T-cell (primary cell): ENCODE measurements at regions not wholly inside any gene's neighbourhood (a gene's known extent, or its start where the extent isn't known, plus 50 kb on each side); places are given as distances from the start of the nearest gene placed in this dataset.

Experiments
- ATAC-seq, 4 experiments: fragments of 200-7000 bp in 3 of 4; fragments of 150-1000 bp in 1 of 4; cut with Tn5 transposase; replicated peaks in 1 of 4; 1 replicate in 3 of 4; 2 replicates in 1 of 4; pipeline ENCODE4 v1.10.0; 2021; ENCODE audit warnings: moderate library complexity in 3 of 4, mild to moderate bottlenecking in 2 of 4, moderate number of reproducible peaks in 1 of 4
- CTCF ChIA-PET, 2 donors: fragments of 300-600 bp; sonication (Branson Sonifier 250); formaldehyde crosslinking; loops; one replicate each; lab custom pipeline; 2022; ENCODE audit warnings: antibody characterized with exemption in 2 of 2; lab: Charles Lee
- POLR2A ChIA-PET, 2 donors: fragments of 300-600 bp; sonication (Branson Sonifier 250); formaldehyde crosslinking; loops; one replicate each; lab custom pipeline; 2022; ENCODE audit warnings: antibody characterized with exemption in 2 of 2; lab: Charles Lee
- DNase-seq, 35 experiments: peaks; one replicate each; pipeline versions ENCODE4 v3.0.0 to v3.0.0-alpha.2; 2013 to 2023
- H3K27ac ChIP-seq: one replicate; pipeline ENCODE4 v1.5.1; 2013; ENCODE audit warnings: low read length
- H3K27me3 ChIP-seq, 2 experiments: replicated peaks in 1 of 2; 1 replicate in 1 of 2; 2 replicates in 1 of 2; pipeline versions ENCODE4 v1.6.1 to v1.7.0; 2013; ENCODE audit warnings: low read length in 1 of 2, mixed read lengths in 1 of 2; ENCODE audit not compliant: control insufficient read depth in 2 of 2, insufficient read depth in 2 of 2; ENCODE audit errors: extremely low read depth in 1 of 2
- H3K36me3 ChIP-seq, 2 donors: 1 replicate in 1 of 2; 2 replicates in 1 of 2; pipeline versions ENCODE4 v1.6.1 to v1.7.0; 2013; ENCODE audit warnings: low read length in 1 of 2; ENCODE audit not compliant: control insufficient read depth in 2 of 2, insufficient read depth in 1 of 2; ENCODE audit errors: extremely low read depth in 1 of 2
- H3K4me1 ChIP-seq, 2 experiments: 1 replicate in 1 of 2; 2 replicates in 1 of 2; pipeline versions ENCODE4 v1.6.1 to v1.7.0; 2013; ENCODE audit warnings: low read length in 2 of 2, mixed read lengths in 1 of 2; ENCODE audit not compliant: insufficient read depth in 2 of 2, control insufficient read depth in 1 of 2; ENCODE audit errors: extremely low read depth in 1 of 2
- H3K4me3 ChIP-seq, 2 donors: 1 replicate in 1 of 2; 2 replicates in 1 of 2; pipeline versions ENCODE4 v1.5.1 to v1.7.0; 2013; ENCODE audit warnings: mild to moderate bottlenecking in 2 of 2, low read length in 1 of 2, moderate library complexity in 1 of 2; ENCODE audit not compliant: control insufficient read depth in 1 of 2; ENCODE audit errors: extremely low read depth in 1 of 2
- H3K9me3 ChIP-seq: 2 replicates; pipeline ENCODE4 v1.7.0; 2013
- H3K27ac Mint-ChIP-seq, 2 donors: one replicate each; pipeline ENCODE4 v1.8.0; 2020 to 2021; ENCODE audit warnings: mild to moderate bottlenecking in 2 of 2, mixed read lengths in 2 of 2
- H3K27me3 Mint-ChIP-seq, 2 donors: one replicate each; pipeline ENCODE4 v1.8.0; 2021 to 2022; ENCODE audit warnings: mixed read lengths in 2 of 2
- H3K36me3 Mint-ChIP-seq: one replicate; pipeline ENCODE4 v1.8.0; 2021; ENCODE audit warnings: mixed read lengths
- H3K4me1 Mint-ChIP-seq, 3 donors: one replicate each; pipeline ENCODE4 v1.8.0; 2020 to 2022; ENCODE audit warnings: mixed read lengths in 3 of 3, mild to moderate bottlenecking in 1 of 3
- H3K4me3 Mint-ChIP-seq, 3 donors: one replicate each; pipeline ENCODE4 v1.8.0; 2020 to 2022; ENCODE audit warnings: mild to moderate bottlenecking in 3 of 3, mixed read lengths in 3 of 3, moderate library complexity in 3 of 3
- H3K9me3 Mint-ChIP-seq, 3 donors: one replicate each; pipeline ENCODE4 v1.8.0; 2020 to 2022; ENCODE audit warnings: mixed read lengths in 3 of 3
- WGBS: methylation state at CpG from one replicate; pipeline ENCODE4 v1.1.5; 2013; ENCODE audit warnings: missing lambda C conversion rate; ENCODE audit not compliant: insufficient coverage; 5-methylcytosine and 5-hydroxymethylcytosine counted together

DNA sequence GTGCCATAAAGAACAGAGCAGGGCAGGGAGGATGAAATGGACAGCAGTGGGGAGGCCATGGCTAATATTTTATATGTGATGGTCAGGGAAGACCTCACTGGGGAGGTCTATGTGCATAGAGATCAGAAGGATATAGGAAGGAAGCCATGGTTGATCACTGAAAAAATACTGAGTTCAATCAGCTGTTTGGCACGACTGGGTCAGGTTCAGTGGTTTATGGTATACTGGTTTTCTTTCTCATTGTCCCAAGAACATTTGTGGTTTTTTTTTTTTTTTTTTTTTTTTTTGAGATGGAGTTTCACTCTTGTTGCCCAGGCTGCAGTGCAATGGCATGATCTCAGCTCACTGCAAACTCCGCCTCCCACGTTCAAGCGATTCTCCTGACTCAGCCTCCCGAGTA lies 78.3 kb upstream of the TIAM2 start:
- CTCF ChIA-PET, result interaction anchor here (0.7 to 1.1 kb wide), 4 partner anchors 11 to 1769 kb away, joined by 3 to 5 read pairs (median 4); no protein-coding TSS in a partner anchor
- no peaks in the 10 kb centered on the region for H3K9me3 Mint-ChIP-seq

DNA sequence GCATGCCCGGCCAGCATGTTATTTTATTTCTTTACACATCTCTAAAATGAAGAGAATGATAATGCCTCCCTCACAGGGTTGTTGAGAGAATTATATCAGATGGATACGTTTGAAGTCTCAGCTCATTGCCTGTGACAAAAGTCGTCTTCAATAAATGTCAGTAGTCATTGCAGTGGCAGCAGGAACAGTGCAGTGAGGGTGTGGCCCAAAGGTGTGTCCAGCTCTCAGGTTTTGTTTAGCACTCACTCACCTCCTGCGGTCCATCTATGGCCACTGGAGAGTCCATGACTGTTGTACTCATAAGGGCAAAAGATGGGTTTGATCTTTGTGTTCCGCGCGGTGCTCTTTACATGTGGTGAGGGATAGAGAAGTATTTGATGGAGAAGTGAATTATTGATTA lies 77.2 kb upstream of the TIAM2 start:
- ChIA-PET CTCF (interaction anchor here in 1 of 2 donors (0.6 kb wide), 1 partner anchor 9 kb away, joined by 3 read pairs; no protein-coding TSS in a partner anchor), POLR2A (interaction anchor here in 1 of 2 donors (0.5 kb wide), 1 partner anchor 501 kb away, joined by 4 read pairs; no protein-coding TSS in a partner anchor)
- 96% methylated on average over 6 of the region's 7 CpGs for WGBS
- H3K9me3 ChIP-seq, result no peaks in the 10 kb centered on the region
- H3K36me3 ChIP-seq, result no peaks in the 10 kb centered on the region
- H3K27ac ChIP-seq, result no peak overlapping the region
- Mint-ChIP-seq H3K36me3 (peaks cover 6% of the 10 kb centered on the region), H3K4me3 (no peak overlapping the region), H3K9me3 (no peaks in the 10 kb centered on the region), H3K27me3 (no peaks in the 10 kb centered on the region), H3K27ac (no peak overlapping the region), H3K4me1 (peaks cover 2 to 14% (median 6%) of the 10 kb centered on the region in 3 donors)
- no peaks in the 10 kb centered on the region for H3K27me3 ChIP-seq
- ATAC-seq, result no peak
- no peak for DNase-seq
- peaks cover 0 to 2% of the 10 kb centered on the region in 2 experiments for H3K4me1 ChIP-seq
- H3K4me3 ChIP-seq, result no peak overlapping the region

More for the DNA sequence above, 78.3 kb upstream of the TIAM2 start:
- Histone ChIP-seq H3K9me3 (no peaks in the 10 kb centered on the region), H3K4me3 (no peak overlapping the region), H3K36me3 (no peaks in the 10 kb centered on the region), H3K27me3 (no peaks in the 10 kb centered on the region), H3K4me1 (peaks cover 0 to 2% of the 10 kb centered on the region in 2 experiments), H3K27ac (no peak overlapping the region)
- Mint-ChIP-seq H3K4me1 (peaks cover 0 to 9% (median 4%) of the 10 kb centered on the region in 3 donors), H3K27me3 (no peaks in the 10 kb centered on the region), H3K4me3 (no peak overlapping the region), H3K27ac (no peak overlapping the region), H3K36me3 (peaks cover 14% of the 10 kb centered on the region)
- no CpG with 5 or more reads among the region's 5 CpGs for WGBS
- POLR2A ChIA-PET, result no interaction called here
- ATAC-seq (no peak), DNase-seq (no peak)

DNA sequence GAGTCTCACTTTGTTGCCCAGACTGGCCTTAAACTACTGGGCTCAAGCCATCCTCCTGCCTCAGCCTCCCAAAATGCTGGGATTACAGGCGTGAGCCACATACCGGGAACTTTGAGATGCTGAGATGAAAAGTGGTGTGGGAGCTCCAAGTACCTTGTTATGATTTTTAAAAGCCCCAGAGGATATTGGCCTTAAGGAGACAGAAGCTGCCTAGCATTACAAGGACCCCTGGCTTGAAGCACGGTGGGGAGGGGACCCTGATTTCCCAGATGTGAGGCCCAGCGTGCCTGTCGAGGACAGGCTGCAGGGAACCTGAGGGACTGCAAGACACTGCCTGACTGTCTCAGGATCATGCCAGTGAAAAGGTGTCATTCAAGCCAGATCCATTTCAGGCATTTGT lies 75.3 kb upstream of the TIAM2 start:
- Mint-ChIP-seq H3K4me3 (no peak overlapping the region), H3K36me3 (peaks cover 2% of the 10 kb centered on the region), H3K27ac (no peak overlapping the region), H3K27me3 (no peaks in the 10 kb centered on the region), H3K9me3 (no peaks in the 10 kb centered on the region), H3K4me1 (peaks cover 12 to 30% (median 14%) of the 10 kb centered on the region in 3 donors)
- CTCF ChIA-PET, result interaction anchor here in 1 of 2 donors (0.7 kb wide), 1 partner anchor 10 kb away, joined by 3 read pairs; no protein-coding TSS in a partner anchor
- Histone ChIP-seq H3K4me1 (peaks cover 0 to 2% of the 10 kb centered on the region in 2 experiments), H3K9me3 (no peaks in the 10 kb centered on the region), H3K27ac (no peak overlapping the region), H3K36me3 (no peaks in the 10 kb centered on the region), H3K4me3 (no peak overlapping the region), H3K27me3 (no peaks in the 10 kb centered on the region)
- ATAC-seq, result no peak
- POLR2A ChIA-PET, result no interaction called here
- WGBS, result 95% methylated on average over 4 of the region's 5 CpGs
- no peak for DNase-seq

DNA sequence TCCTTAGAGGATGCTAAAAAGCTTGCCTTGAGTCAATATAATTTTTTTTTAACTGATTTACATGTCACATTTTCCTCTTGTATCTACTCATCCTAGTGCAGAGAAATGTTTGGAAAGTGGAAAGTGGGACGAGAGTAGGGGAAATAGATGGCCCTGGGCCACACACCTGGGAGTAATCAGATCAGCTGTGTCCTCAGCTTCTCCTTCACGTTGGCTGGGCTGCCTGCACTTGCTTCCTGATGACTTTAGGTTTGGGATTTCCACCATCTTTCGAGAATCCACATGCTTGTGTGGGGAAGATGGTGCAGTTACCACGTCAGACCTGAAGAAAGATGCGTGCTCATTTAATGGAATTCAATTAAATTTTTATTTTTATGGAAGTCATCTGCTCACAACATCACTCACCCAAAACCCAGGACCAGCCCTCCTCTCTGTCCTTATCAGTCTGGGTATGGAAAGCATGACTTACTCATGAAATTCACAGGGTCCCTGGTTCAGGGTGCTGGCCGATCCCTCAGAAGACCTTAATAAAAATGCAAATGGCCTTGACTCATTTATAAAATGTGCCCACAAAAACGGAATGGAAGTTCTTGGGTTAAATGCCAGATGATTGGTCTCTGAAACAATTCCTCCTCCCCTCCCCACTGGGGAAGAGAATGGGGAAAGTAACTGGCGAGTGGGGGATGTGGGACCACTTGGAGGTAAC lies 74.5 kb upstream of the TIAM2 start:
- ChIA-PET POLR2A (no interaction called here), CTCF (interaction anchor here in 1 of 2 donors (0.7 kb wide), 1 partner anchor 11 kb away, joined by 3 read pairs; no protein-coding TSS in a partner anchor)
- Histone ChIP-seq H3K4me1 (peaks cover 0 to 2% of the 10 kb centered on the region in 2 experiments), H3K27ac (no peak overlapping the region), H3K9me3 (no peaks in the 10 kb centered on the region), H3K27me3 (no peaks in the 10 kb centered on the region), H3K36me3 (no peaks in the 10 kb centered on the region), H3K4me3 (no peak overlapping the region)
- DNase-seq (no peak), ATAC-seq (no peak)
- peaks cover 2% of the 10 kb centered on the region for H3K36me3 Mint-ChIP-seq
- H3K4me3 Mint-ChIP-seq, result no peak overlapping the region
- WGBS, result 50% methylated on average over 1 of the region's 8 CpGs
- no peaks in the 10 kb centered on the region for H3K9me3 Mint-ChIP-seq
- no peak overlapping the region for H3K27ac Mint-ChIP-seq
- peaks cover 12 to 30% (median 14%) of the 10 kb centered on the region in 3 donors for H3K4me1 Mint-ChIP-seq
- H3K27me3 Mint-ChIP-seq, result no peaks in the 10 kb centered on the region

DNA sequence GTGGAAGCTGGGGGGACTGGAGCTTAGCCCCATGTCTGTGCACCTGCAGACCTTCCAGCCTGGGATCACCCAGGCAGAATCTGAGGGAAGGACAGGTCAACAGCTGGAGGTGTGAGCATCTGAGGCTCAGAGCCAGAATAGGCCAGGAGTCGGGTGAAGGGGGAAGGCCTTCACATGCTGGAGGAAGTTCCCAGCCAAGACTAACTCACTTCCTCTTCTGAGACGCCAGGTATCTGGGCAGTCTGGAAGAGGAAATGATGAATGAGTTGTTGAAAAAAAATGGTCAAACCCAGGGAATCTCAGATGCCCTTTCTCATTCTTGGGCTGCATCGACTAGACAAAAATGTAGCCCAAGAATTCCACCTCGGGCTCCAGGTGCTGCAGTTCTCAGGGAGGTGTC lies 73.6 kb upstream of the TIAM2 start:
- POLR2A ChIA-PET, result no interaction called here
- no peaks in the 10 kb centered on the region for H3K9me3 Mint-ChIP-seq
- no peak for DNase-seq
- no peak overlapping the region for H3K4me3 ChIP-seq
- H3K9me3 ChIP-seq, result no peaks in the 10 kb centered on the region
- no peaks in the 10 kb centered on the region for H3K27me3 Mint-ChIP-seq
- no peak overlapping the region for H3K4me3 Mint-ChIP-seq
- H3K4me1 ChIP-seq, result peaks cover 0 to 2% of the 10 kb centered on the region in 2 experiments
- no peak for ATAC-seq
- H3K27me3 ChIP-seq, result no peaks in the 10 kb centered on the region
- H3K27ac ChIP-seq, result no peak overlapping the region
- WGBS, result 85% methylated on average over 2 of the region's 4 CpGs
- no peaks in the 10 kb centered on the region for H3K36me3 ChIP-seq
- H3K36me3 Mint-ChIP-seq, result peaks cover 2% of the 10 kb centered on the region
- no peak overlapping the region for H3K27ac Mint-ChIP-seq
- peaks cover 12 to 30% (median 14%) of the 10 kb centered on the region in 3 donors for H3K4me1 Mint-ChIP-seq
- CTCF ChIA-PET, result no interaction called here

DNA sequence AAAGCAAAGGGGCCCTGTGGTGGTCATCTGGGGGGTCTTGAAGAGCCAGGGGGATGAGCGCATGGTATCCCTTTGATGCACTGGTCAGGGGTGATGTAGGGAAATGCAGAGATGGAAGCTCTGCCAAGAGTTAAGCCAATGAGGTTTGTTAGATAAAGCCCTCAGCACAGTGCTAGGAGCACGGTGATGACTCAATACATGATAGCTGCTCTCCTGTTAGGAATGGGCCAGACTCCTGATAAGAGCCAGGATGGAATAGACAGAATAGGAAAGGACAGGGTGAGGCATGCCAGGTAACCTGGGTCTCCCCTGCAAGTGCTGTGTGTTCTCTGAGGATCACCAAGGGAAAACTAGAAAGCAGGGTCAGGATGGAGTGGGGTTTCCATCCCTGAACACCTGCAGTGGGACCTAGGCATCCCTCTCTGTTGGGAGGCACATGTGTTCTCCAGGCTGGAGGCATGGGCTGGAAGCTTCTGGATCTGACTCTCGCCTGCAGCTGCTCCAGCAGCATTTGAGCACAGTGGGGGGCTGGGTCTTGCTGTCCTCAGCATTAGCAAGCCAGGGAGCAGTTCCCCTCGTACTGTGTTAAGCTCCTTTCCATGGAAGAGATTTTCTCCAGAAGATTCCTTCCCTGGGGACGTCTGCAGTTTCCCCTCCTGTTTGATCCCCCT lies 71.8 kb upstream of the TIAM2 start:
- H3K4me3 ChIP-seq, result no peak overlapping the region
- Mint-ChIP-seq H3K27me3 (no peaks in the 10 kb centered on the region), H3K4me3 (no peak overlapping the region), H3K9me3 (no peaks in the 10 kb centered on the region), H3K27ac (no peak overlapping the region), H3K36me3 (no peaks in the 10 kb centered on the region), H3K4me1 (peaks cover 12 to 30% (median 14%) of the 10 kb centered on the region in 3 donors)
- no peaks in the 10 kb centered on the region for H3K36me3 ChIP-seq
- H3K27ac ChIP-seq, result no peak overlapping the region
- peaks cover 0 to 2% of the 10 kb centered on the region in 2 experiments for H3K4me1 ChIP-seq
- no peaks in the 10 kb centered on the region for H3K27me3 ChIP-seq
- ATAC-seq (no peak), DNase-seq (no peak)
- H3K9me3 ChIP-seq, result no peaks in the 10 kb centered on the region
- WGBS, result 82% methylated on average over 5 of the region's 5 CpGs
- POLR2A ChIA-PET, result no interaction called here
- CTCF ChIA-PET, result no interaction called here
